ENCODE measurements at regions not wholly inside any gene's neighbourhood (a gene's known extent, or its start where the extent isn't known, plus 50 kb on each side); places are given as distances from the start of the nearest gene placed in this dataset.
A peak's percentile ranks its signal among the peaks of the same experiment; 100 is the strongest.

- DNase-seq = no peak
- Histone ChIP-seq H2BK120ac (ENCODE audit: low read depth, low read length) (no peak overlapping the region), H3K56ac (ENCODE audit: low read length) (no peak overlapping the region), H3K4me2 (ENCODE audit: low read length) (no peak overlapping the region), H2BK5ac (ENCODE audit: low read length) (no peak overlapping the region), H3K79me1 (ENCODE audit: low read length) (no peaks in the 10 kb centered on the region), H3K4me1 (ENCODE audit: control insufficient read depth, low read depth, low read length) (no peaks in the 10 kb centered on the region), H3K36me3 (ENCODE audit: control insufficient read depth, insufficient read depth, low read length) (no peaks in the 10 kb centered on the region), H3K4ac (ENCODE audit: low read depth, low read length) (no peak overlapping the region), H3K23ac (ENCODE audit: low read length) (no peak overlapping the region), H3K27ac (ENCODE audit: low read depth, low read length) (no peak overlapping the region), H3K18ac (ENCODE audit: low read length) (no peak overlapping the region), H3K79me2 (ENCODE audit: control insufficient read depth, insufficient read depth, low read length) (no peaks in the 10 kb centered on the region), H2BK15ac (replicated peaks; ENCODE audit: low read depth) (no peak overlapping the region), H4K8ac (ENCODE audit: low read depth, low read length) (no peak overlapping the region), H3K9ac (ENCODE audit: low read length) (no peak overlapping the region), H3K27me3 (ENCODE audit: insufficient read depth, low read length, poor library complexity) (no peaks in the 10 kb centered on the region), H2AK5ac (ENCODE audit: low read length) (no peak overlapping the region), H3K4me3 (ENCODE audit: low read length) (no peak overlapping the region), H4K5ac (ENCODE audit: low read length) (no peak overlapping the region)
- no CpG with 5 or more reads among the region's 5 CpGs for WGBS (ENCODE audit: extremely low coverage, insufficient coverage, low lambda C conversion rate)
These were observed 62.8 kb upstream of the LRRC1 start for GRCh38 chr6:53731866-53732636.

DNA sequence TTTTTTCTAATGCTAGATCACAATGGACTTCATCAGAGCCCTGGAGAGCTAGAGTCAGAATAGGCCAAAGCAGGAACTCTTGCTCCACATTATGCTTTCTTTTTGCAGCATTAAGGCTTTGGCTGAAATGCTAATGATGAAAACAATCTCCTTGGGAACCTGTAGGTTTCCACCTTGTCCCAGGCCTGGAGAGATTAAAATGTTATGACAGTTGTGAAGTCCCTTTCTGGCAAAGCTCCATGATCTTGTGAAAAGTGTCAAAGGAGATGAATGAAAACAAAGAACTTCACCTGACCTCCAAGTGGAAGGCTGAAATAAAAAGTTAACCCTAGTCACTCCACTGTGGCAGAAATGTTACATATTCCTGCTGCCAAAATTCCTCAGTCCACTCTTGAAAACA lies 64.0 kb upstream of the LRRC1 start:
- Histone ChIP-seq H3K23ac (ENCODE audit: low read length) (no peak overlapping the region), H3K4me3 (ENCODE audit: low read length) (no peak overlapping the region), H3K27me3 (ENCODE audit: insufficient read depth, low read length, poor library complexity) (no peaks in the 10 kb centered on the region), H3K4me2 (ENCODE audit: low read length) (no peak overlapping the region), H4K8ac (ENCODE audit: low read depth, low read length) (no peak overlapping the region), H3K79me2 (ENCODE audit: control insufficient read depth, insufficient read depth, low read length) (no peaks in the 10 kb centered on the region), H3K27ac (ENCODE audit: low read depth, low read length) (no peak overlapping the region), H3K9ac (ENCODE audit: low read length) (no peak overlapping the region), H3K56ac (ENCODE audit: low read length) (no peak overlapping the region), H2BK5ac (ENCODE audit: low read length) (no peak overlapping the region), H3K36me3 (ENCODE audit: control insufficient read depth, insufficient read depth, low read length) (no peaks in the 10 kb centered on the region), H2BK120ac (ENCODE audit: low read depth, low read length) (no peak overlapping the region), H2BK15ac (replicated peaks; ENCODE audit: low read depth) (no peak overlapping the region), H3K18ac (ENCODE audit: low read length) (no peak overlapping the region), H4K5ac (ENCODE audit: low read length) (no peak overlapping the region), H3K79me1 (ENCODE audit: low read length) (no peaks in the 10 kb centered on the region), H3K4me1 (ENCODE audit: control insufficient read depth, low read depth, low read length) (no peaks in the 10 kb centered on the region), H2AK5ac (ENCODE audit: low read length) (no peak overlapping the region), H3K4ac (ENCODE audit: low read depth, low read length) (no peak overlapping the region)
- DNase-seq = no peak

GRCh38 chr6:53728570-53729194 lies 63.1 kb upstream of the KLHL31 start:
- Histone ChIP-seq H3K23ac (ENCODE audit: low read length) (no peak overlapping the region), H4K8ac (ENCODE audit: low read depth, low read length) (no peak overlapping the region), H3K27ac (ENCODE audit: low read depth, low read length) (no peak overlapping the region), H3K4me1 (ENCODE audit: control insufficient read depth, low read depth, low read length) (no peaks in the 10 kb centered on the region), H2BK5ac (ENCODE audit: low read length) (no peak overlapping the region), H3K79me2 (ENCODE audit: control insufficient read depth, insufficient read depth, low read length) (no peaks in the 10 kb centered on the region), H3K56ac (ENCODE audit: low read length) (no peak overlapping the region), H3K36me3 (ENCODE audit: control insufficient read depth, insufficient read depth, low read length) (no peaks in the 10 kb centered on the region), H2BK120ac (ENCODE audit: low read depth, low read length) (no peak overlapping the region), H4K5ac (ENCODE audit: low read length) (no peak overlapping the region), H3K27me3 (ENCODE audit: insufficient read depth, low read length, poor library complexity) (no peaks in the 10 kb centered on the region), H3K4ac (ENCODE audit: low read depth, low read length) (no peak overlapping the region), H3K18ac (ENCODE audit: low read length) (no peak overlapping the region), H2AK5ac (ENCODE audit: low read length) (no peak overlapping the region), H3K9ac (ENCODE audit: low read length) (no peak overlapping the region), H3K4me2 (ENCODE audit: low read length) (no peak overlapping the region), H2BK15ac (replicated peaks; ENCODE audit: low read depth) (no peak overlapping the region), H3K4me3 (ENCODE audit: low read length) (no peak overlapping the region), H3K79me1 (ENCODE audit: low read length) (no peaks in the 10 kb centered on the region)
- peak; percentile 70 for DNase-seq
- no CpG with 5 or more reads among the region's 9 CpGs for WGBS (ENCODE audit: extremely low coverage, insufficient coverage, low lambda C conversion rate)

GRCh38 chr6:53727748-53728147 lies 62.2 kb upstream of the KLHL31 start:
- no peaks in the 10 kb centered on the region for H3K36me3 ChIP-seq (ENCODE audit: control insufficient read depth, insufficient read depth, low read length)
- WGBS (ENCODE audit: extremely low coverage, insufficient coverage, low lambda C conversion rate) = no CpG with 5 or more reads among the region's 5 CpGs
- H3K4me1 ChIP-seq (ENCODE audit: control insufficient read depth, low read depth, low read length) = no peaks in the 10 kb centered on the region
- H3K27ac ChIP-seq (ENCODE audit: low read depth, low read length) = no peak overlapping the region
- H2AK5ac ChIP-seq (ENCODE audit: low read length) = no peak overlapping the region
- no peak overlapping the region for H3K4me2 ChIP-seq (ENCODE audit: low read length)
- peak; percentile 25 for DNase-seq
- H3K4ac ChIP-seq (ENCODE audit: low read depth, low read length) = no peak overlapping the region
- no peak overlapping the region for H4K5ac ChIP-seq (ENCODE audit: low read length)
- no peak overlapping the region for H3K56ac ChIP-seq (ENCODE audit: low read length)
- no peak overlapping the region for H2BK120ac ChIP-seq (ENCODE audit: low read depth, low read length)
- no peak overlapping the region for H3K9ac ChIP-seq (ENCODE audit: low read length)
- no peaks in the 10 kb centered on the region for H3K27me3 ChIP-seq (ENCODE audit: insufficient read depth, low read length, poor library complexity)
- H3K79me1 ChIP-seq (ENCODE audit: low read length) = no peaks in the 10 kb centered on the region
- no peak overlapping the region for H3K4me3 ChIP-seq (ENCODE audit: low read length)
- H3K79me2 ChIP-seq (ENCODE audit: control insufficient read depth, insufficient read depth, low read length) = no peaks in the 10 kb centered on the region
- H3K18ac ChIP-seq (ENCODE audit: low read length) = no peak overlapping the region
- H4K8ac ChIP-seq (ENCODE audit: low read depth, low read length) = no peak overlapping the region
- H3K23ac ChIP-seq (ENCODE audit: low read length) = no peak overlapping the region
- no peak overlapping the region for H2BK5ac ChIP-seq (ENCODE audit: low read length)
- no peak overlapping the region for H2BK15ac ChIP-seq (replicated peaks; ENCODE audit: low read depth)

- H4K5ac ChIP-seq (ENCODE audit: low read length) = no peak overlapping the region
- H2BK5ac ChIP-seq (ENCODE audit: low read length) = no peak overlapping the region
- no peak overlapping the region for H3K4me2 ChIP-seq (ENCODE audit: low read length)
- H3K9ac ChIP-seq (ENCODE audit: low read length) = no peak overlapping the region
- H3K23ac ChIP-seq (ENCODE audit: low read length) = no peak overlapping the region
- no peak overlapping the region for H2BK120ac ChIP-seq (ENCODE audit: low read depth, low read length)
- no peaks in the 10 kb centered on the region for H3K36me3 ChIP-seq (ENCODE audit: control insufficient read depth, insufficient read depth, low read length)
- peak; percentile 81 for DNase-seq
- WGBS (ENCODE audit: extremely low coverage, insufficient coverage, low lambda C conversion rate) = no CpG with 5 or more reads among the region's 18 CpGs
- no peaks in the 10 kb centered on the region for H3K79me1 ChIP-seq (ENCODE audit: low read length)
- H2AK5ac ChIP-seq (ENCODE audit: low read length) = no peak overlapping the region
- H3K27me3 ChIP-seq (ENCODE audit: insufficient read depth, low read length, poor library complexity) = no peaks in the 10 kb centered on the region
- H3K27ac ChIP-seq (ENCODE audit: low read depth, low read length) = no peak overlapping the region
- H3K79me2 ChIP-seq (ENCODE audit: control insufficient read depth, insufficient read depth, low read length) = no peaks in the 10 kb centered on the region
- no peak overlapping the region for H3K4ac ChIP-seq (ENCODE audit: low read depth, low read length)
- no peak overlapping the region for H2BK15ac ChIP-seq (replicated peaks; ENCODE audit: low read depth)
- no peak overlapping the region for H3K18ac ChIP-seq (ENCODE audit: low read length)
- H3K4me3 ChIP-seq (ENCODE audit: low read length) = no peak overlapping the region
- no peak overlapping the region for H4K8ac ChIP-seq (ENCODE audit: low read depth, low read length)
- H3K4me1 ChIP-seq (ENCODE audit: control insufficient read depth, low read depth, low read length) = no peaks in the 10 kb centered on the region
- H3K56ac ChIP-seq (ENCODE audit: low read length) = no peak overlapping the region
These were observed 60.4 kb upstream of the KLHL31 start for GRCh38 chr6:53725791-53726575.
